Kidney capillary endothelial cell (primary cell): ENCODE measurements at regions not wholly inside any gene's neighbourhood (a gene's known extent, or its start where the extent isn't known, plus 50 kb on each side); places are given as distances from the start of the nearest gene placed in this dataset.

Experiments
- DNase-seq: peaks from one replicate; pipeline ENCODE4 v3.0.0-alpha.2; 2018; ENCODE audit warnings: low spot score

DNA sequence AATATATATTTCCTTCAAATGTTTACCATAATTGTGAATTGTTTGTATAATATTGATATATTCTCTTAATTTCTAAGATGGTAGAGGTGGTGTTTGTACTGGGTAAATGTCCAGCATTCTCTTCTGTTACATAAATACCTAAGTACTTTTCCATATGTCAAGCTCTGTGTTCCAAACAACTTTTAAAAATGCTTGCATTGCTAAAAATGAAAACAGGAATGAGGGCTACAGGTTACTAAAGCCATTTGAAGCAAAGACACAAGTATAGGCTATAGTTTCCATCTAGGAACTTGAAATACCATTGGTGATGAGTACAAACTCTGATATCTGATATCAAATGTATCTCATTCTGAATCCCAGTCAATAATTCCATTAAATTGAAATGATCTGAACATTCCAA, 233.6 kb upstream of the SORCS1 start:
- no peak for DNase-seq

- DNase-seq, result no peak
Observed at GRCh38 chr10:107391901-107392300, 227.4 kb upstream of the SORCS1 start.

DNA sequence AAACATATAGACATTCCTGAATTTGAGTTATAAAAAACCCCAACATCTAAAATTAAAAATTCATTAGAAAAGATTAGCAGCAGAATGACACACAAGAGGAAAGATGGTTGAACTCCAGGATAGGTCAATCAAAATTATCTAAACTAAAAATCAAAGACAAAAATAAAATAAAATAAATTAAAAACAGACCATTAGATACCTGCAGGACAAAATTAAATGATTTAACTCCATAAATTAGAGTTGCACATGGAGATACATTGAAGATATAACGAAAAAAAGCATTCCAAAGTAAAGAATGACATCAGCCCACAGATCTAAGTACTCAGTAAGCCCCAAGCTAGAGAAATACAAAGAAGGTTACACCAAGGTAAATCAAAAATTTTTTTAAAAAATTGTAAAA, 226.1 kb upstream of the SORCS1 start:
- no peak for DNase-seq

DNA sequence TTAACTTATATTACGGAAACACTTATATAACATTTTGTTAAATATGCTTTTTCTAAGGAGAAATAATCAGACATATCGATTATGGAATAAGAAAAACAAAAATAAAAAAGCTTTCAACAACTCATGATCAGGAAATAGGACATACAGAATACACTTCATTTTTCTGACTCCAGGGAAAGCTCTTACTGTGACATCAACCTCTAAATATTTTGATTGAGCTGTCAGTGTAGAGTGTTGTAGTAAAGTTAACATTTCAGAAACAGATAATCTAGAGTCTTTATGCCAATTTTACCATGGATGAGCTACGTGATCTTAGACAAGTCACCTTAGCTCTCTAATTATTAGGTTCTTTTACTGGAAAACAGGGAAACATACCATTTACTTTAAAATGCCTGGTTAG, 218.9 kb upstream of the SORCS1 start:
- DNase-seq, result no peak

- DNase-seq, result no peak
Observed at GRCh38 chr10:107379601-107380000, 215.1 kb upstream of the SORCS1 start.

- no peak for DNase-seq
Observed at GRCh38 chr10:107371801-107372200, 207.3 kb upstream of the SORCS1 start.

GRCh38 chr10:107364872-107365271, 200.4 kb upstream of the SORCS1 start:
- no peak for DNase-seq

- DNase-seq, result no peak
Observed at GRCh38 chr10:107362306-107362705, 197.8 kb upstream of the SORCS1 start.

GRCh38 chr10:107357033-107357432, 192.5 kb upstream of the SORCS1 start:
- no peak for DNase-seq

GRCh38 chr10:107356396-107356795, 191.9 kb upstream of the SORCS1 start:
- DNase-seq, result no peak

GRCh38 chr10:107342711-107343110, 178.2 kb upstream of the SORCS1 start:
- DNase-seq, result no peak

GRCh38 chr10:107341281-107341680, 176.8 kb upstream of the SORCS1 start:
- DNase-seq, result no peak

DNA sequence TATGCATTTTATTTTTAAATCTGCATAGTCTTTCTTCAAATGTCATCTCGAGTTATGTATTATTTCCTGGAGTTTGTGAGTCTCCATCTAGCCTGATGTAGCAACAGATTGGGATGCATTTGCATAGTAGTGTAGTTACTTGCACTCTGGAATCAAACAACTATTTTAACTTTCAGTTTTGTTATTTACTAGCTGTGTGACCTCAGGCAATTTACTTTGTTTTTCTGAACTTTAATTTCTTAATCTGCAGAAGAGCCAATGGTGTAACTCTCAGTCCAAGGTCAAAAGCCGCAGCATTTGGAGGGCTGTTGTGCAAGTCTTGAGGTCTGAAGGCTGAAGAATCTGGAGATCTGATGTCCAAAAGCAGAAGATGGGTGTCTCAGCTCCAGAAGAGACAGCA, 175.8 kb upstream of the SORCS1 start:
- no peak for DNase-seq

- no peak for DNase-seq
Observed at GRCh38 chr10:107336061-107336460, 171.6 kb upstream of the SORCS1 start.

GRCh38 chr10:107317592-107317991, 153.1 kb upstream of the SORCS1 start:
- DNase-seq, result no peak

- no peak for DNase-seq
Observed at GRCh38 chr10:107303203-107303602, 138.7 kb upstream of the SORCS1 start.

DNA sequence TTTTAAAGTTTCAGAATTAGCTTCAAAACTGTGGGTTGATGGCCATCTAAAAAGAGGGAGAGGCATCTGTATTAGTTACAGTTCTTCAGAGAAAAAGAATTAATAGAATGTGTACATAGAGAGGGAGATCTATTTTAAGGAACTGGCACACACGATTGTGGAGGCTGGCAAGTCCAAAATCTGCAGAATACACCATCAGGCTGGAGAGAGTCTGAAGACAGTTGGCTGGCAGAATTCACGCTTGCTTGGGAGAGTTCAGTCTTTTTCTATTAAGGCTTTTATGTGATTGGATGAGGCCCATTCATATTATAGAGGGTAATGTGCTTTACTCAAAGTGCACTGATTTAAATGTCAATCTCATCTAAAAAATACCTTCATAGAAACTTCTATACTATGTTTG, 135.1 kb upstream of the SORCS1 start:
- no peak for DNase-seq

GRCh38 chr10:107284187-107284586, 119.7 kb upstream of the SORCS1 start:
- DNase-seq, result no peak

DNA sequence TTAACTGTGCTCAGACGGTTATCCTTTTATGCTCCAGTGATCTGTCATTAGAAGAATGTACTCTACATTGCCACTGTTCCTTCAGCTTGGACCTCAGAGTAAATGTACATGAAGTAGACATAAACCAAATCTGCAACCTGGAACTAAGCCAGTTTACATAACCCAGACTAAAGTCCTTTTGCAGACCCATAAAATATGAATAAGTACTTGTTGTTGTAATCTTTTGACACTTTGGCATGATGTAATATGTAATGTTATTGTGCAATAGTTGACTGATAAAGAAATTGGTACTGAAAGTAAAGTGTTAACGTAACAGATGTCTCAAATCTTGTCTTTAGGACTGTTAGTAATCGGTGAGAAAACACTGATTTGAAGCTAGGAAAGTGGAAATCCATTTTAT, 115.8 kb upstream of the SORCS1 start:
- no peak for DNase-seq

GRCh38 chr10:107277591-107277990, 113.1 kb upstream of the SORCS1 start:
- no peak for DNase-seq

- DNase-seq, result no peak
Observed at GRCh38 chr10:107275806-107276205, 111.3 kb upstream of the SORCS1 start.

DNA sequence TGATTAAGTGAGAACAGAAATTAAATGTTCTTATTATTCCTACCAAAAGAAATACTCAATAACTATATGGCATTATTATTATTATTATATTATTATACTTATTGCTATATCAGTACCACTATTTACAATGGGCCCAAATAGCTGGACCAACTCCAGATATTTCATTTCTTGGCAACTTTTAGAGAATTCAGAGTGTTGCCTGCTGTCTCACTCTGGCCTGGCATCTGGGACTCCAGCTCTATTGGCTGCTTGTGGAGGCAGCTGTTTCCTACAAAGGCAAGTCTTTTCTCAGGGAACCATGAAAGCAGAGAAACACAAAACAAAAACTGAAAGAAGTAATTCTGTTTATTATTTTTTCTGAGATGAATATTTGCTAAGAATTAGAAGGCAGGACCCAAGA, 105.1 kb upstream of the SORCS1 start:
- no peak for DNase-seq

- no peak for DNase-seq
Observed at GRCh38 chr10:107264742-107265141, 100.2 kb upstream of the SORCS1 start.

DNA sequence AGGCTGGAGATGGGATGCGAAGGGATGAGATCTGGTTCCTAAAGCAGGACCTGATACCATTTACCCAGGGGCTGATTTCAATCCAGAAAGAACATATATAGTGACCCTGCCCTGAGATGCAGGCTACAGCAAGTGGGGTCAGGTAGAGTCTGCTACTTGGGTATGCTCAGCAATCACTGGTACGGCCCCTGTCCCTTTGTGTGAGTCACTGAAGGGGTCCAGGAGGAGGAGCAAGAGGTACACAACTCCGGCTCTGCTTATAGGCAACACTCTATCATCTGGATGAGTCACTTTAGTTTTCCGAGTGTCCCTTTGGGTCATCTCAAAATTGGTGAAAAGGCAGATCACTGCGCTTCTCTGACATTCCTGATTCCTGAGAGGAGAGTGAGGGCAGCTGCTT, 79.6 kb upstream of the SORCS1 start:
- DNase-seq, result no peak

DNA sequence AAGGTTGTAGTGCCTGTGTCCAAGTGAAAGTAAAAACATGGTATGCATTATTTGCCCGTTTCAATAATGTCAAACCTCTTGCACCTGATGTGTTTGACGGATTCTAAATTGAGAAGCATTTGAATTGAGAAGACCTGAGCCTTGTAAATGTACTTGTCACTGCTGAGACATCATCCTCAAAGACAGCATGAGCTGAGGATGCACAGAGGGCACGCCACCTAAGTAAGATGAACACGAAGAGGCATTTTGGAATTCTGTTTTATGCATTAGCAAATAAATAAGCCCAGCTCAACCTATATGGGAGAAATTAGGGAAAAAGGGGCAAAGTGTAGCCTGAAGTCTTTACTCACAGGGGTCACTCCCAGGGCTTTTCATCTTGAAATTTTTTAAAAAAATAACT, 73.8 kb upstream of the SORCS1 start:
- no peak for DNase-seq
